OCI-LY1 (cell line): ENCODE measurements at regions not wholly inside any gene's neighbourhood (a gene's known extent, or its start where the extent isn't known, plus 50 kb on each side); places are given as distances from the start of the nearest gene placed in this dataset.

Experiments used
- EZH2 ChIP-seq: fragments of 200-600 bp; sonication (generic), shearing (Covaris generic); IDR thresholded peaks from 2 replicates; pipeline ENCODE4 v1.8.0; 2017; ENCODE audit warnings: borderline replicate concordance, mixed run types, mild to moderate bottlenecking, antibody characterized with exemption, low read length, moderate library complexity, mixed read lengths
- TF ChIP-seq, protein P1 (sequence below): fragments of 200-600 bp; sonication (generic), shearing (Covaris generic); IDR thresholded peaks from 2 replicates; pipeline ENCODE4 v1.5.1; 2017; ENCODE audit warnings: mild to moderate bottlenecking, antibody characterized with exemption, low read length, moderate library complexity, mixed read lengths

DNA sequence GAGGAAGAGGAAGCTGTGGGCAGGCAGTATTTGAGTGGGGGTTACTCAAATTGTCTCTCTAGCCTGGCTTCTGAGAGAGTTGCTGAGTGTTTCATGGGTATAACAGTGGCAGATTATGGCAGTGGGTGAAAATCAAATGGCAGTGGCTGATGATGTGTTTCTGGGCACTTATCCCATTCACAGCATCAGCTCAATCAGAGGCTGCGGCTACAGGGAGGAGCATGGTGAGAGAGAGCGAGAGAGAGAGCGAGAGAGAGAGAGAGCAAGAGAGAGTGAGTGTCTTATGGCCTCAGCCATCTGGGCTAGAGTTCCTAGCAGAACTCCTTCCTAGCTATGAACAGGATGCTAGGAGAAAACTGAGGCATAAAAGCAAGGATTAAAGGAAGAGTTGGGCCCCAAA lies 178.9 kb downstream of the OLFM4 start:
- TF ChIP-seq, protein P1, sequence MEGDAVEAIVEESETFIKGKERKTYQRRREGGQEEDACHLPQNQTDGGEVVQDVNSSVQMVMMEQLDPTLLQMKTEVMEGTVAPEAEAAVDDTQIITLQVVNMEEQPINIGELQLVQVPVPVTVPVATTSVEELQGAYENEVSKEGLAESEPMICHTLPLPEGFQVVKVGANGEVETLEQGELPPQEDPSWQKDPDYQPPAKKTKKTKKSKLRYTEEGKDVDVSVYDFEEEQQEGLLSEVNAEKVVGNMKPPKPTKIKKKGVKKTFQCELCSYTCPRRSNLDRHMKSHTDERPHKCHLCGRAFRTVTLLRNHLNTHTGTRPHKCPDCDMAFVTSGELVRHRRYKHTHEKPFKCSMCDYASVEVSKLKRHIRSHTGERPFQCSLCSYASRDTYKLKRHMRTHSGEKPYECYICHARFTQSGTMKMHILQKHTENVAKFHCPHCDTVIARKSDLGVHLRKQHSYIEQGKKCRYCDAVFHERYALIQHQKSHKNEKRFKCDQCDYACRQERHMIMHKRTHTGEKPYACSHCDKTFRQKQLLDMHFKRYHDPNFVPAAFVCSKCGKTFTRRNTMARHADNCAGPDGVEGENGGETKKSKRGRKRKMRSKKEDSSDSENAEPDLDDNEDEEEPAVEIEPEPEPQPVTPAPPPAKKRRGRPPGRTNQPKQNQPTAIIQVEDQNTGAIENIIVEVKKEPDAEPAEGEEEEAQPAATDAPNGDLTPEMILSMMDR: no peak
- TF ChIP-seq EZH2: no peak
